ENCODE measurements at regions not wholly inside any gene's neighbourhood (a gene's known extent, or its start where the extent isn't known, plus 50 kb on each side); places are given as distances from the start of the nearest gene placed in this dataset.
"Not testable (repeated sequence)": the region's sequence is repeated elsewhere in the genome, so short reads cannot be mapped to it uniquely, and the experiment has no call there.

GRCh38 chrX:13482746-13483541, 86.5 kb upstream of the EGFL6 start:
- DNase-seq (peak; percentile 24 to 82), FAIRE-seq (no peak)
- no peaks in the 10 kb centered on the region for H3K27me3 ChIP-seq (ENCODE audit: control insufficient read depth in 3 of 3, insufficient read depth in 3 of 3, low read length in 3 of 3)
- H3K9me3 ChIP-seq (ENCODE audit: control insufficient read depth in 2 of 2, insufficient read depth in 1 of 2, low read depth in 1 of 2, low read length in 1 of 2): no peaks in the 10 kb centered on the region
- H3K36me3 ChIP-seq (ENCODE audit: control insufficient read depth in 3 of 3, insufficient read depth in 2 of 3, low read depth in 1 of 3, low read length in 3 of 3): no peaks in the 10 kb centered on the region
- H3K4me3 ChIP-seq (ENCODE audit: low read depth in 1 of 3, low read length in 3 of 3): no peak overlapping the region
- peak overlapping the region in 1 of 3 donors; percentile 10 for H3K27ac ChIP-seq (ENCODE audit: low read depth in 1 of 3, low read length in 2 of 3)
- 50 to 71% (median 66%) methylated on average over 9 of the region's 9 CpGs for WGBS, 3 donors
- peaks cover 0 to 6% (median 4%) of the 10 kb centered on the region in 3 donors for H3K4me1 ChIP-seq (ENCODE audit: control insufficient read depth in 3 of 3, insufficient read depth in 2 of 3, low read depth in 1 of 3, low read length in 2 of 3)

- H3K27ac ChIP-seq (ENCODE audit: low read depth in 1 of 3, low read length in 2 of 3); H3K4me1 ChIP-seq (ENCODE audit: control insufficient read depth in 3 of 3, insufficient read depth in 2 of 3, low read depth in 1 of 3, low read length in 2 of 3); H3K4me3 ChIP-seq (ENCODE audit: low read depth in 1 of 3, low read length in 3 of 3); H3K36me3 ChIP-seq (ENCODE audit: control insufficient read depth in 3 of 3, insufficient read depth in 2 of 3, low read depth in 1 of 3, low read length in 3 of 3); H3K9me3 ChIP-seq (ENCODE audit: control insufficient read depth in 2 of 2, insufficient read depth in 1 of 2, low read depth in 1 of 2, low read length in 1 of 2); DNase-seq; H3K27me3 ChIP-seq (ENCODE audit: control insufficient read depth in 3 of 3, insufficient read depth in 3 of 3, low read length in 3 of 3): not testable (repeated sequence)
- FAIRE-seq: peak; percentile 57
- WGBS, 3 donors: 75 to 100% (median 85%) methylated on average over 2 of the region's 2 CpGs
Observed at GRCh38 chrX:13480780-13481179, 88.6 kb upstream of the EGFL6 start.

- H3K36me3 ChIP-seq (ENCODE audit: control insufficient read depth in 3 of 3, insufficient read depth in 2 of 3, low read depth in 1 of 3, low read length in 3 of 3): no peaks in the 10 kb centered on the region
- no peak for FAIRE-seq
- 82 to 100% (median 95%) methylated on average over 2 of the region's 2 CpGs for WGBS, 3 donors
- peaks cover 0 to 3% (median 0%) of the 10 kb centered on the region in 3 donors for H3K4me1 ChIP-seq (ENCODE audit: control insufficient read depth in 3 of 3, insufficient read depth in 2 of 3, low read depth in 1 of 3, low read length in 2 of 3)
- no peaks in the 10 kb centered on the region for H3K27me3 ChIP-seq (ENCODE audit: control insufficient read depth in 3 of 3, insufficient read depth in 3 of 3, low read length in 3 of 3)
- H3K4me3 ChIP-seq (ENCODE audit: low read depth in 1 of 3, low read length in 3 of 3): no peak overlapping the region
- no peak overlapping the region for H3K27ac ChIP-seq (ENCODE audit: low read depth in 1 of 3, low read length in 2 of 3)
- no peak for DNase-seq
- no peaks in the 10 kb centered on the region for H3K9me3 ChIP-seq (ENCODE audit: control insufficient read depth in 2 of 2, insufficient read depth in 1 of 2, low read depth in 1 of 2, low read length in 1 of 2)
Observed at GRCh38 chrX:13479452-13479813, 90.0 kb upstream of the EGFL6 start.

DNA sequence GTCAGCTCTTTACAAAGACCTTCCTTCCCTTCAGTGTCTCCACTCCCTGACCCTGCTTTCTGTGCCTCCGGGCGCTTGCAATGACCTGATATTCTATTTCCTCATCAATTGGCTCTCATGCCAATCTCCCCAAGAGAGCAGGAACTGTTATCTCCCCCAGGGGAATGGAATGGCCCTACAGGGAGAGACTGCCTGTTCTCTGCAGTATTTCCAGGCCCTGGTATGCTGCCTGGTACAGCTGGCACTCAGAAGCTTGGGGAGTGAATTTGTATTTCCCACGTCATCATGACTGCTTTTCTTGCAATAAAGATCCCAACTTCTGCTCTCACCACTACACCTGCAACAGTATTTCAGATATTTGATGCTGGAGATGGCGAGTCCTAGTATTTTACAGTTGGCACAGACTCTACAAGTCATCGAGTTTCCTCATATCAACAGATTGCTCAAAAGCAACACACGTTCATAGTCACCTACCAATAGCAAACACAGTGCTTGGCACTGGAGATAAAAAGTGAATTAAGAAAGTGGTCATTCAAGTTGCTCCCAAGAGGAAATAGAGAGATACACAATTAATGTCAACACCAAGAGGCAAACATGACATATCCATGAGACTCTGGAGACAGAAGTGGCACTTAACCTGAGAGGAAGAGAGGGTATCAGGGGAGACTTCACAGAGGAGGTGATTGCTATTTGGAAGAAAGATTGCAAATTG, 90.5 kb upstream of the EGFL6 start:
- H3K27me3 ChIP-seq (ENCODE audit: control insufficient read depth in 3 of 3, insufficient read depth in 3 of 3, low read length in 3 of 3): no peaks in the 10 kb centered on the region
- 80 to 90% (median 82%) methylated on average over 5 to 6 of the region's 6 CpGs for WGBS, 3 donors
- H3K4me1 ChIP-seq (ENCODE audit: control insufficient read depth in 3 of 3, insufficient read depth in 2 of 3, low read depth in 1 of 3, low read length in 2 of 3): peaks cover 0 to 3% (median 0%) of the 10 kb centered on the region in 3 donors
- no peak for FAIRE-seq
- no peak for DNase-seq
- no peaks in the 10 kb centered on the region for H3K36me3 ChIP-seq (ENCODE audit: control insufficient read depth in 3 of 3, insufficient read depth in 2 of 3, low read depth in 1 of 3, low read length in 3 of 3)
- no peaks in the 10 kb centered on the region for H3K9me3 ChIP-seq (ENCODE audit: control insufficient read depth in 2 of 2, insufficient read depth in 1 of 2, low read depth in 1 of 2, low read length in 1 of 2)
- no peak overlapping the region for H3K4me3 ChIP-seq (ENCODE audit: low read depth in 1 of 3, low read length in 3 of 3)
- H3K27ac ChIP-seq (ENCODE audit: low read depth in 1 of 3, low read length in 2 of 3): no peak overlapping the region

- WGBS, 3 donors: 76 to 90% (median 83%) methylated on average over 4 of the region's 4 CpGs
- Histone ChIP-seq H3K27me3 (ENCODE audit: control insufficient read depth in 3 of 3, insufficient read depth in 3 of 3, low read length in 3 of 3) (no peaks in the 10 kb centered on the region), H3K9me3 (ENCODE audit: control insufficient read depth in 2 of 2, insufficient read depth in 1 of 2, low read depth in 1 of 2, low read length in 1 of 2) (no peaks in the 10 kb centered on the region), H3K27ac (ENCODE audit: low read depth in 1 of 3, low read length in 2 of 3) (no peak overlapping the region), H3K36me3 (ENCODE audit: control insufficient read depth in 3 of 3, insufficient read depth in 2 of 3, low read depth in 1 of 3, low read length in 3 of 3) (no peaks in the 10 kb centered on the region), H3K4me3 (ENCODE audit: low read depth in 1 of 3, low read length in 3 of 3) (no peak overlapping the region), H3K4me1 (ENCODE audit: control insufficient read depth in 3 of 3, insufficient read depth in 2 of 3, low read depth in 1 of 3, low read length in 2 of 3) (peaks cover 0 to 2% (median 0%) of the 10 kb centered on the region in 3 donors)
- FAIRE-seq (no peak), DNase-seq (no peak)
Observed at GRCh38 chrX:13476384-13476783, 93.0 kb upstream of the EGFL6 start.

- Histone ChIP-seq H3K27me3 (ENCODE audit: control insufficient read depth in 3 of 3, insufficient read depth in 3 of 3, low read length in 3 of 3) (no peaks in the 10 kb centered on the region), H3K9me3 (ENCODE audit: control insufficient read depth in 2 of 2, insufficient read depth in 1 of 2, low read depth in 1 of 2, low read length in 1 of 2) (no peaks in the 10 kb centered on the region), H3K27ac (ENCODE audit: low read depth in 1 of 3, low read length in 2 of 3) (peak overlapping the region in 2 of 3 donors; percentile 48 to 94), H3K4me1 (ENCODE audit: control insufficient read depth in 3 of 3, insufficient read depth in 2 of 3, low read depth in 1 of 3, low read length in 2 of 3) (peaks cover 0 to 4% (median 0%) of the 10 kb centered on the region in 3 donors), H3K36me3 (ENCODE audit: control insufficient read depth in 3 of 3, insufficient read depth in 2 of 3, low read depth in 1 of 3, low read length in 3 of 3) (no peaks in the 10 kb centered on the region), H3K4me3 (ENCODE audit: low read depth in 1 of 3, low read length in 3 of 3) (no peak overlapping the region)
- DNase-seq (no peak), FAIRE-seq (no peak)
- 55 to 76% (median 72%) methylated on average over 4 of the region's 4 CpGs for WGBS, 3 donors
Observed at GRCh38 chrX:13474164-13474516, 95.3 kb upstream of the EGFL6 start.

DNA sequence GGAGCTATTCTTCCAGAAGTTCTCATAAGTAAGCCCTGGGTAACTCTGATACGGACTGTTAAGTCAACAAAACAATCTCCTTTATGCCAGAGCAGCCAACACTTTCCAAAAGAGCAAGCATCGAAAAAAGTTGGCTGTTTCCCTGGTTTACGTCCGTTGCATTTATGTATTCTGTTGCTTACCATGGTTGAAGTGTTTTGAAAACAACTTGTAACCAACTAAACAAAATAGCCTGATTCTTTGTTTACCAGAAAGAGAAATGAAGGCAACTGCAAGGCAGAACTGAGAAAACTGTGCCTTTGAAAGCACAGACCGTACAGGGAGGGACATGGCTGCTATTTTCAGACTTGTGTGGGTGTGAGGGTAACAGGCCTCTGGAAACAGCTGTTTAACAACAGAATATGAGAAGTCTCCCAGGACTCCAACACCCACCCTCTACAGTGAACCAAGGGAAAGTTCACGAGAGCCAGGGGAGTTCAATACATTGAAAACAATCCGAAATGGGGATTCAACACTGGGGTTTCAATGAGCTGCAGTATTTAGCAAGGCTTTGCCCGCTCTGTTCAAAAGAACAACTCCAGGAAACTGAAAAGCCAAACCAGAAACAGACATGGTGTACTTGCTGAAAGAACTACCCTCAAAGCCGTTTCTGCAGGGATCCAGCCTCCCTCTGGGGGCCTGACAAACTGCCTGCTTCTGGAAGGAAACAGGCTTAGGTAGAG, 95.8 kb upstream of the EGFL6 start:
- Histone ChIP-seq H3K27ac (ENCODE audit: low read depth in 1 of 3, low read length in 2 of 3) (peak overlapping the region in 2 of 3 donors; percentile 48 to 94), H3K36me3 (ENCODE audit: control insufficient read depth in 3 of 3, insufficient read depth in 2 of 3, low read depth in 1 of 3, low read length in 3 of 3) (no peaks in the 10 kb centered on the region), H3K27me3 (ENCODE audit: control insufficient read depth in 3 of 3, insufficient read depth in 3 of 3, low read length in 3 of 3) (no peaks in the 10 kb centered on the region), H3K4me3 (ENCODE audit: low read depth in 1 of 3, low read length in 3 of 3) (no peak overlapping the region), H3K9me3 (ENCODE audit: control insufficient read depth in 2 of 2, insufficient read depth in 1 of 2, low read depth in 1 of 2, low read length in 1 of 2) (no peaks in the 10 kb centered on the region), H3K4me1 (ENCODE audit: control insufficient read depth in 3 of 3, insufficient read depth in 2 of 3, low read depth in 1 of 3, low read length in 2 of 3) (peaks cover 0 to 4% (median 0%) of the 10 kb centered on the region in 3 donors)
- FAIRE-seq: no peak
- DNase-seq: no peak
- WGBS, 3 donors: 45 to 85% (median 65%) methylated on average over 9 of the region's 9 CpGs

DNA sequence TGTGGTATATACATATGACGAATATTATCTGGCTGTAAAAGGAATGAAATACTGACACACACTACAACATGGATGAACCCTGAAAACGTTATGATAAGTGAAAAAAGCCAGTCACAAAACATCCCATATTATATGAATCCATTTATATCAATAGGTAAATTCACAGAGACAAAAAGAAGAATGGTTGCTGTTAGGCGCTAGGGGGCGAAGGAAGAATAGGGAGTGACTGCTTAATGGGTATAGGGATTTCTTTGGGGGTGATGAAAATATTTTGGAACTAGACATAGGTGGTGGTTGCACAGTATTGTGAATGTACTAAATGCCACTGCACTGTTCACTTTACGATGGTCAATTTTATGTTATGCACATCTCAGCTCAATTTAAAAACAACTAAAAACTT, 96.4 kb upstream of the EGFL6 start:
- no peak for FAIRE-seq
- 51 to 83% (median 79%) methylated on average over 5 of the region's 5 CpGs for WGBS, 3 donors
- peak overlapping the region in 1 of 3 donors; percentile 94 for H3K27ac ChIP-seq (ENCODE audit: low read depth in 1 of 3, low read length in 2 of 3)

More for the DNA sequence above, 96.4 kb upstream of the EGFL6 start:
- no peak overlapping the region for H3K4me3 ChIP-seq (ENCODE audit: low read depth in 1 of 3, low read length in 3 of 3)
- H3K9me3 ChIP-seq (ENCODE audit: control insufficient read depth in 2 of 2, insufficient read depth in 1 of 2, low read depth in 1 of 2, low read length in 1 of 2): no peaks in the 10 kb centered on the region
- H3K4me1 ChIP-seq (ENCODE audit: control insufficient read depth in 3 of 3, insufficient read depth in 2 of 3, low read depth in 1 of 3, low read length in 2 of 3): peaks cover 0 to 4% (median 0%) of the 10 kb centered on the region in 3 donors
- no peaks in the 10 kb centered on the region for H3K36me3 ChIP-seq (ENCODE audit: control insufficient read depth in 3 of 3, insufficient read depth in 2 of 3, low read depth in 1 of 3, low read length in 3 of 3)
- H3K27me3 ChIP-seq (ENCODE audit: control insufficient read depth in 3 of 3, insufficient read depth in 3 of 3, low read length in 3 of 3): no peaks in the 10 kb centered on the region
- no peak for DNase-seq

Data from small intestine (tissue), 7 donors.